Keratinocyte (primary cell): ENCODE measurements at regions not wholly inside any gene's neighbourhood (a gene's known extent, or its start where the extent isn't known, plus 50 kb on each side); places are given as distances from the start of the nearest gene placed in this dataset.
"Not testable (repeated sequence)": the region's sequence is repeated elsewhere in the genome, so short reads cannot be mapped to it uniquely, and the experiment has no call there.

Experiments
- CTCF ChIP-seq, 3 experiments: IDR thresholded peaks in 1 of 3; conservative IDR thresholded peaks in 1 of 3; optimal IDR thresholded peaks in 1 of 3; 2 replicates in 2 of 3; 3 replicates in 1 of 3; pipeline versions ENCODE3 to v1.5.1; 2011; ENCODE audit warnings: low read length in 3 of 3, mild to moderate bottlenecking in 3 of 3, moderate library complexity in 2 of 3, control low read depth in 1 of 3, inconsistent platforms in 1 of 3; ENCODE audit not compliant: insufficient read depth in 2 of 3; ENCODE audit errors: extremely low read depth in 1 of 3
- EZH2 ChIP-seq: IDR thresholded peaks from one replicate; pipeline ENCODE4 v1.6.1; 2012; ENCODE audit warnings: inconsistent platforms, mild to moderate bottlenecking, low read length, moderate library complexity

GRCh38 chr6:6830686-6831063 lies 242.2 kb downstream of the LY86 start:
- TF ChIP-seq CTCF (optimal IDR thresholded peaks at IDR 0.05 in 1 of 3, IDR thresholded peaks at IDR 0.05 in 1 of 3, conservative IDR thresholded peaks at IDR 0.05 in 1 of 3; ENCODE audit: extremely low read depth in 1 of 3, insufficient read depth in 2 of 3, low read length in 3 of 3); EZH2: not testable (repeated sequence)
